ENCODE measurements at regions not wholly inside any gene's neighbourhood (a gene's known extent, or its start where the extent isn't known, plus 50 kb on each side); places are given as distances from the start of the nearest gene placed in this dataset.

- DNase-seq (no peak), ATAC-seq (ENCODE audit: insufficient read depth, low read depth) (no peak)
- no peak overlapping the region for H3K4me3 ChIP-seq (ENCODE audit: low read depth in 1 of 2, low read length in 2 of 2)
Observed at GRCh38 chr2:153055182-153055581, 336.8 kb downstream of the ARL6IP6 start.

GRCh38 chr2:153052807-153053559, 334.6 kb downstream of the ARL6IP6 start:
- Histone ChIP-seq H3K9ac (ENCODE audit: low read depth, low read length) (no peak overlapping the region), H3K36me3 (ENCODE audit: insufficient read depth, low read length) (no peaks in the 10 kb centered on the region), H3K9me3 (ENCODE audit: insufficient read depth, low read length, severe bottlenecking) (no peaks in the 10 kb centered on the region), H3K4me3 (ENCODE audit: low read depth in 1 of 2, low read length in 2 of 2) (no peak overlapping the region), H2AFZ (ENCODE audit: low read depth, low read length) (no peak overlapping the region), H3K4me1 (ENCODE audit: insufficient read depth, low read length) (no peaks in the 10 kb centered on the region), H3K27me3 (ENCODE audit: insufficient read depth, low read length, poor library complexity) (no peaks in the 10 kb centered on the region), H3K4me2 (ENCODE audit: insufficient read depth, low read length) (no peak overlapping the region), H4K20me1 (ENCODE audit: insufficient read depth, low read length) (no peaks in the 10 kb centered on the region), H3K79me2 (ENCODE audit: insufficient read depth, low read length) (no peaks in the 10 kb centered on the region), H3K27ac (ENCODE audit: low read length) (no peak overlapping the region)
- TF ChIP-seq CTCF (IDR thresholded peaks at IDR 0.05; ENCODE audit: borderline replicate concordance, extremely low read depth, low read length, poor library complexity, severe bottlenecking): no peak
- no peak for TF ChIP-seq EZH2 (IDR thresholded peaks at IDR 0.05; ENCODE audit: borderline replicate concordance, low read depth, low read length, severe bottlenecking)
- DNase-seq: no peak
- ATAC-seq (ENCODE audit: insufficient read depth, low read depth): no peak

More at GRCh38 chr2:153055182-153055581, 336.8 kb downstream of the ARL6IP6 start:
- Histone ChIP-seq H3K4me1 (ENCODE audit: insufficient read depth, low read length) (no peaks in the 10 kb centered on the region), H3K79me2 (ENCODE audit: insufficient read depth, low read length) (no peaks in the 10 kb centered on the region), H3K27me3 (ENCODE audit: insufficient read depth, low read length, poor library complexity) (no peaks in the 10 kb centered on the region), H3K9ac (ENCODE audit: low read depth, low read length) (no peak overlapping the region), H2AFZ (ENCODE audit: low read depth, low read length) (no peak overlapping the region), H4K20me1 (ENCODE audit: insufficient read depth, low read length) (no peaks in the 10 kb centered on the region), H3K9me3 (ENCODE audit: insufficient read depth, low read length, severe bottlenecking) (no peaks in the 10 kb centered on the region), H3K4me2 (ENCODE audit: insufficient read depth, low read length) (no peak overlapping the region), H3K27ac (ENCODE audit: low read length) (no peak overlapping the region), H3K36me3 (ENCODE audit: insufficient read depth, low read length) (no peaks in the 10 kb centered on the region)
- no peak for TF ChIP-seq CTCF (IDR thresholded peaks at IDR 0.05; ENCODE audit: borderline replicate concordance, extremely low read depth, low read length, poor library complexity, severe bottlenecking)
- no peak for TF ChIP-seq EZH2 (IDR thresholded peaks at IDR 0.05; ENCODE audit: borderline replicate concordance, low read depth, low read length, severe bottlenecking)

GRCh38 chr2:153047220-153047619, 328.8 kb downstream of the ARL6IP6 start:
- no peaks in the 10 kb centered on the region for H3K27me3 ChIP-seq (ENCODE audit: insufficient read depth, low read length, poor library complexity)
- H3K79me2 ChIP-seq (ENCODE audit: insufficient read depth, low read length): no peaks in the 10 kb centered on the region
- H3K9ac ChIP-seq (ENCODE audit: low read depth, low read length): no peak overlapping the region
- no peak overlapping the region for H2AFZ ChIP-seq (ENCODE audit: low read depth, low read length)
- ATAC-seq (ENCODE audit: insufficient read depth, low read depth) (no peak), DNase-seq (no peak)
- no peaks in the 10 kb centered on the region for H3K36me3 ChIP-seq (ENCODE audit: insufficient read depth, low read length)
- TF ChIP-seq CTCF (IDR thresholded peaks at IDR 0.05; ENCODE audit: borderline replicate concordance, extremely low read depth, low read length, poor library complexity, severe bottlenecking) (no peak), EZH2 (IDR thresholded peaks at IDR 0.05; ENCODE audit: borderline replicate concordance, low read depth, low read length, severe bottlenecking) (no peak)
- H3K4me3 ChIP-seq (ENCODE audit: low read depth in 1 of 2, low read length in 2 of 2): no peak overlapping the region
- no peak overlapping the region for H3K27ac ChIP-seq (ENCODE audit: low read length)
- H3K4me1 ChIP-seq (ENCODE audit: insufficient read depth, low read length): no peaks in the 10 kb centered on the region
- no peaks in the 10 kb centered on the region for H3K9me3 ChIP-seq (ENCODE audit: insufficient read depth, low read length, severe bottlenecking)
- no peaks in the 10 kb centered on the region for H4K20me1 ChIP-seq (ENCODE audit: insufficient read depth, low read length)
- no peak overlapping the region for H3K4me2 ChIP-seq (ENCODE audit: insufficient read depth, low read length)

Data from DND-41 (cell line).